Esophagus squamous epithelium (tissue), 4 donors: ENCODE measurements at regions not wholly inside any gene's neighbourhood (a gene's known extent, or its start where the extent isn't known, plus 50 kb on each side); places are given as distances from the start of the nearest gene placed in this dataset.

ENCODE experiments used
- POLR2A ChIP-seq, 4 donors: fragments of 450-650 bp; IDR thresholded peaks; one replicate each; pipeline ENCODE4 v1.6.1; 2017; ENCODE audit warnings: antibody characterized with exemption in 4 of 4, mild to moderate bottlenecking in 4 of 4, moderate library complexity in 3 of 4
- TF ChIP-seq, protein P1 (sequence below), 6 experiments: fragments of 450-650 bp in 4 of 6; fragments of 200-600 bp in 2 of 6; sonication (generic) in 2 of 6; IDR thresholded peaks; one replicate each; pipeline ENCODE4 v1.5.1; 2016 to 2019; ENCODE audit warnings: antibody characterized with exemption in 6 of 6, mild to moderate bottlenecking in 4 of 6, moderate library complexity in 4 of 6

- TF ChIP-seq, protein P1, sequence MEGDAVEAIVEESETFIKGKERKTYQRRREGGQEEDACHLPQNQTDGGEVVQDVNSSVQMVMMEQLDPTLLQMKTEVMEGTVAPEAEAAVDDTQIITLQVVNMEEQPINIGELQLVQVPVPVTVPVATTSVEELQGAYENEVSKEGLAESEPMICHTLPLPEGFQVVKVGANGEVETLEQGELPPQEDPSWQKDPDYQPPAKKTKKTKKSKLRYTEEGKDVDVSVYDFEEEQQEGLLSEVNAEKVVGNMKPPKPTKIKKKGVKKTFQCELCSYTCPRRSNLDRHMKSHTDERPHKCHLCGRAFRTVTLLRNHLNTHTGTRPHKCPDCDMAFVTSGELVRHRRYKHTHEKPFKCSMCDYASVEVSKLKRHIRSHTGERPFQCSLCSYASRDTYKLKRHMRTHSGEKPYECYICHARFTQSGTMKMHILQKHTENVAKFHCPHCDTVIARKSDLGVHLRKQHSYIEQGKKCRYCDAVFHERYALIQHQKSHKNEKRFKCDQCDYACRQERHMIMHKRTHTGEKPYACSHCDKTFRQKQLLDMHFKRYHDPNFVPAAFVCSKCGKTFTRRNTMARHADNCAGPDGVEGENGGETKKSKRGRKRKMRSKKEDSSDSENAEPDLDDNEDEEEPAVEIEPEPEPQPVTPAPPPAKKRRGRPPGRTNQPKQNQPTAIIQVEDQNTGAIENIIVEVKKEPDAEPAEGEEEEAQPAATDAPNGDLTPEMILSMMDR (IDR thresholded peaks at IDR 0.05) = no peak
- no peak for TF ChIP-seq POLR2A (IDR thresholded peaks at IDR 0.05)
These were observed 220.8 kb upstream of the NRIP1 start for GRCh38 chr21:15285556-15285955.
